HepG2 (cell line): ENCODE measurements at regions not wholly inside any gene's neighbourhood (a gene's known extent, or its start where the extent isn't known, plus 50 kb on each side); places are given as distances from the start of the nearest gene placed in this dataset.

Experiments used
- ATAC-seq: fragments of 200-7000 bp; cut with Tn5 transposase; 3 replicates; pipeline ENCODE4 v1.9.1; 2020; ENCODE audit warnings: mild to moderate bottlenecking, moderate library complexity
- BruUV-seq: library from RNA; stranded (reverse); fragments of 400-500 nt; replicated peaks from 2 replicates; lab custom pipeline; 2021; lab: Mats Ljungman, UMichigan
- CTCF ChIA-PET: fragments of 300-600 bp; formaldehyde crosslinking; extraction: SDS; loops from one replicate; lab custom pipeline; 2021; ENCODE audit warnings: low total read pairs, inconsistent platforms, low intra/inter-chr PET ratio; lab: Yijun Ruan, JAX
- POLR2A ChIA-PET: fragments of 350-600 bp; sonication (Branson Sonifier 250); formaldehyde crosslinking; loops from one replicate; lab custom pipeline; 2020; ENCODE audit warnings: antibody characterized with exemption, inconsistent platforms; lab: Yijun Ruan, JAX
- DNase-seq: peaks from one replicate; pipeline ENCODE4 v3.0.0-alpha.2; 2015; ENCODE audit warnings: low spot score
- FAIRE-seq: peaks from 3 replicates; lab custom pipeline; 2011; peaks lifted over from hg19 to GRCh38; lab: Jason Lieb, UNC
- H2AFZ ChIP-seq: one replicate; pipeline ENCODE4 v1.6.1; 2011; ENCODE audit warnings: low read length, inconsistent platforms
- H3K27ac ChIP-seq: fragments of 300-600 bp; 3 replicates; pipeline ENCODE4 v1.8.0; 2011; ENCODE audit warnings: mixed run types, mild to moderate bottlenecking, mixed read lengths, low read length, inconsistent platforms; ENCODE audit not compliant: insufficient read depth; ENCODE audit errors: extremely low read length
- H3K27me3 ChIP-seq, 2 experiments: fragments of 200-600 bp in 1 of 2; 2 replicates in 1 of 2; 3 replicates in 1 of 2; pipeline versions ENCODE4 v1.6.0 to v1.8.0; 2011; ENCODE audit warnings: low read length in 2 of 2, mild to moderate bottlenecking in 2 of 2, moderate library complexity in 2 of 2, inconsistent platforms in 1 of 2; ENCODE audit not compliant: insufficient read depth in 2 of 2, control insufficient read depth in 1 of 2
- H3K36me3 ChIP-seq, 2 experiments: fragments of 200-600 bp in 1 of 2; replicated peaks in 1 of 2; 2 replicates in 1 of 2; 3 replicates in 1 of 2; pipeline versions ENCODE4 v1.5.1 to v1.8.0; 2011; ENCODE audit warnings: low read length in 2 of 2, inconsistent platforms in 1 of 2; ENCODE audit not compliant: insufficient read depth in 2 of 2, control insufficient read depth in 1 of 2
- H3K4me1 ChIP-seq: 2 replicates; pipeline ENCODE4 v1.5.1; 2012; ENCODE audit warnings: low read length, inconsistent platforms; ENCODE audit not compliant: insufficient read depth
- H3K4me2 ChIP-seq: 2 replicates; pipeline ENCODE4 v1.6.0; 2011; ENCODE audit warnings: low read depth, low read length, inconsistent platforms
- H3K4me3 ChIP-seq, 3 experiments: fragments of 200-600 bp in 1 of 3; sonication (generic), shearing (Covaris generic) in 1 of 3; replicated peaks in 1 of 3; 2 replicates each; pipeline ENCODE4 v1.5.1; 2011 to 2016; ENCODE audit warnings: low read length in 3 of 3, inconsistent platforms in 2 of 3, low read depth in 2 of 3, mild to moderate bottlenecking in 2 of 3, control low read depth in 1 of 3, mixed read lengths in 1 of 3; ENCODE audit not compliant: insufficient read depth in 1 of 3
- H3K79me2 ChIP-seq: one replicate; pipeline ENCODE4 v1.6.1; 2011; ENCODE audit warnings: low read length, inconsistent platforms; ENCODE audit not compliant: insufficient read depth
- H3K9ac ChIP-seq: 2 replicates; pipeline ENCODE4 v1.6.0; 2011; ENCODE audit warnings: mild to moderate bottlenecking, low read depth, low read length, inconsistent platforms; ENCODE audit not compliant: insufficient read depth
- H3K9me3 ChIP-seq: 2 replicates; pipeline ENCODE4 v1.5.1; 2012; ENCODE audit warnings: mild to moderate bottlenecking, low read length
- H4K20me1 ChIP-seq: 2 replicates; pipeline ENCODE4 v1.6.0; 2011; ENCODE audit warnings: inconsistent platforms, mild to moderate bottlenecking, low read length, moderate library complexity; ENCODE audit not compliant: insufficient read depth
- DNMT1 ChIP-seq: sonication (generic); formaldehyde crosslinking; IDR thresholded peaks from 2 replicates; pipeline ENCODE4 v1.5.1; 2020; ENCODE audit warnings: mild to moderate bottlenecking, missing genetic modification reagents
- FOXA1 ChIP-seq, 2 experiments: fragments of 450-650 bp in 1 of 2; sonication (generic) in 1 of 2; formaldehyde crosslinking in 1 of 2; IDR thresholded peaks; 2 replicates each; pipeline versions ENCODE4 v1.4.0 to v1.6.1; 2016 to 2020; ENCODE audit warnings: missing genetic modification reagents in 1 of 2
- FOXO4 ChIP-seq: sonication (generic); formaldehyde crosslinking; conservative IDR thresholded peaks from 2 replicates; pipeline ENCODE4 v1.8.1; 2023; ENCODE audit warnings: missing genetic modification reagents
- HMG20B ChIP-seq: conservative IDR thresholded peaks from 2 replicates; pipeline ENCODE4 v1.6.1; 2016; ENCODE audit warnings: missing genetic modification reagents, missing compliant biosample characterization
- HMGXB4 ChIP-seq, 2 experiments: sonication (generic) in 1 of 2; formaldehyde crosslinking in 1 of 2; IDR thresholded peaks; 2 replicates each; pipeline versions ENCODE4 v1.4.0 to v1.6.1; 2018 to 2020; ENCODE audit warnings: missing genetic modification reagents in 2 of 2, borderline replicate concordance in 1 of 2, low read depth in 1 of 2, mild to moderate bottlenecking in 1 of 2, missing biosample characterization in 1 of 2
- MEIS2 ChIP-seq: sonication (generic); formaldehyde crosslinking; IDR thresholded peaks from 2 replicates; pipeline ENCODE4 v1.9.0; 2021; ENCODE audit warnings: mild to moderate bottlenecking, missing genetic modification reagents
- MIXL1 ChIP-seq: IDR thresholded peaks from 2 replicates; pipeline ENCODE4 v1.6.1; 2016
- PHF8 ChIP-seq: sonication (generic); formaldehyde crosslinking; IDR thresholded peaks from 2 replicates; pipeline ENCODE4 v1.5.0; 2020; ENCODE audit warnings: missing genetic modification reagents
- SNAPC4 ChIP-seq: sonication (generic); formaldehyde crosslinking; IDR thresholded peaks from 2 replicates; pipeline ENCODE4 v1.4.0; 2020; ENCODE audit warnings: mild to moderate bottlenecking, missing genetic modification reagents
- SP140L ChIP-seq: sonication (generic); formaldehyde crosslinking; IDR thresholded peaks from 2 replicates; pipeline ENCODE4 v1.4.0; 2020; ENCODE audit warnings: missing genetic modification reagents, borderline replicate concordance
- YEATS2 ChIP-seq: sonication (generic); formaldehyde crosslinking; IDR thresholded peaks from 2 replicates; pipeline ENCODE4 v1.4.0; 2020; ENCODE audit warnings: missing genetic modification reagents, borderline replicate concordance
- ZFP62 ChIP-seq: sonication (generic); formaldehyde crosslinking; IDR thresholded peaks from 2 replicates; pipeline ENCODE4 v1.4.0; 2020; ENCODE audit warnings: missing genetic modification reagents
- ZNF138 ChIP-seq: sonication (generic); formaldehyde crosslinking; IDR thresholded peaks from 2 replicates; pipeline ENCODE4 v1.5.0; 2020; ENCODE audit warnings: mild to moderate bottlenecking, low read depth, missing genetic modification reagents
- ZNF333 ChIP-seq: sonication (generic); formaldehyde crosslinking; IDR thresholded peaks from 2 replicates; pipeline ENCODE4 v1.4.0; 2020; ENCODE audit warnings: mild to moderate bottlenecking, missing genetic modification reagents, borderline replicate concordance
- ZNF367 ChIP-seq: sonication (generic); formaldehyde crosslinking; IDR thresholded peaks from 2 replicates; pipeline ENCODE4 v1.4.0; 2020; ENCODE audit warnings: missing genetic modification reagents, borderline replicate concordance
- ZNF510 ChIP-seq: sonication (generic); formaldehyde crosslinking; IDR thresholded peaks from 2 replicates; pipeline ENCODE4 v1.4.0; 2020; ENCODE audit warnings: low read depth, mild to moderate bottlenecking, missing genetic modification reagents
- ZNF546 ChIP-seq: sonication (generic); formaldehyde crosslinking; conservative IDR thresholded peaks from 2 replicates; pipeline ENCODE4 v1.8.1; 2023; ENCODE audit warnings: mild to moderate bottlenecking, missing genetic modification reagents
- ZNF569 ChIP-seq: sonication (generic); formaldehyde crosslinking; IDR thresholded peaks from 2 replicates; pipeline ENCODE4 v1.5.0; 2020; ENCODE audit warnings: mild to moderate bottlenecking, missing genetic modification reagents, moderate library complexity, borderline replicate concordance
- WGBS: methylation state at CpG from one replicate; pipeline ENCODE4 v1.1.6; 2017; ENCODE audit warnings: low lambda C conversion rate; 5-methylcytosine and 5-hydroxymethylcytosine counted together
- in situ Hi-C: cut with HindIII; loops from 2 replicates; pipeline ENCODE4 v1.10.0; 2017; ENCODE audit warnings: low pct_unique_long_range_greater_than_20kb; ENCODE audit not compliant: extremely low pct_ligation_motif_present
- intact Hi-C: fragments of 100-400 bp; cut with micrococcal nuclease; formaldehyde crosslinking; loops from one replicate; pipeline ENCODE4 v1.10.0; 2022; ENCODE audit not compliant: unreplicated experiment

- Histone ChIP-seq H3K4me3 (no peak overlapping the region), H3K4me2 (no peak overlapping the region), H3K79me2 (no peaks in the 10 kb centered on the region)
- POLR2A ChIA-PET: no interaction called here
- TF ChIP-seq MIXL1 (CRISPR knock-in tag): no peak
- no peak for TF ChIP-seq SNAPC4 (CRISPR knock-in tag)
- TF ChIP-seq ZNF138: no peak
- no peak for TF ChIP-seq FOXA1 (IDR thresholded peaks at IDR 0.05)
- no peak for TF ChIP-seq FOXA1 (CRISPR knock-in tag; IDR thresholded peaks at IDR 0.05)
- no peak for TF ChIP-seq PHF8 (CRISPR knock-in tag)
- no peak for TF ChIP-seq DNMT1
- no peak for TF ChIP-seq MEIS2 (CRISPR knock-in tag)
- TF ChIP-seq ZFP62 (CRISPR knock-in tag): no peak
- no peak for TF ChIP-seq ZNF333 (CRISPR knock-in tag)
- TF ChIP-seq HMG20B: no peak
- TF ChIP-seq YEATS2 (CRISPR knock-in tag): no peak
- TF ChIP-seq ZNF569: no peak
- no peak for TF ChIP-seq FOXO4 (CRISPR knock-in tag)
- no peak for TF ChIP-seq HMGXB4 (CRISPR knock-in tag; IDR thresholded peaks at IDR 0.05; ENCODE audit: borderline replicate concordance in 1 of 2, low read depth in 1 of 2)
- TF ChIP-seq ZNF367: no peak
- no peak for TF ChIP-seq ZNF546 (CRISPR knock-in tag)
- TF ChIP-seq ZNF510 (CRISPR knock-in tag): no peak
- TF ChIP-seq SP140L (CRISPR knock-in tag): no peak
- TF ChIP-seq, all 625 proteins: peak for 0
- Histone ChIP-seq H3K9ac (no peak overlapping the region), H4K20me1 (no peaks in the 10 kb centered on the region), H2AFZ (no peak overlapping the region), H3K4me1 (no peaks in the 10 kb centered on the region), H3K27ac (no peak overlapping the region), H3K27me3 (no peaks in the 10 kb centered on the region), H3K9me3 (no peaks in the 10 kb centered on the region), H3K36me3 (no peaks in the 10 kb centered on the region)
- ATAC-seq: no peak
- intact Hi-C loops: no loop called here
- WGBS: 7% methylated on average over 6 of the region's 6 CpGs
- DNase-seq: no peak
- BruUV-seq: no TSS peak
- no peak for FAIRE-seq
- in situ Hi-C loops: no loop called here
- CTCF ChIA-PET: no interaction called here
These were observed 1297.6 kb upstream of the ACVR2A start for GRCh38 chr2:146547236-146547635.
